GM21723 (cell line): ENCODE measurements at regions not wholly inside any gene's neighbourhood (a gene's known extent, or its start where the extent isn't known, plus 50 kb on each side); places are given as distances from the start of the nearest gene placed in this dataset.
A peak's percentile ranks its signal among the peaks of the same experiment; 100 is the strongest.

Source experiments
- ATAC-seq: cut with Tn5 transposase; IDR thresholded peaks from one replicate; pipeline ENCODE4 v1.9.1; 2021; ENCODE audit warnings: mild to moderate bottlenecking, moderate library complexity; ENCODE audit not compliant: unreplicated experiment

DNA sequence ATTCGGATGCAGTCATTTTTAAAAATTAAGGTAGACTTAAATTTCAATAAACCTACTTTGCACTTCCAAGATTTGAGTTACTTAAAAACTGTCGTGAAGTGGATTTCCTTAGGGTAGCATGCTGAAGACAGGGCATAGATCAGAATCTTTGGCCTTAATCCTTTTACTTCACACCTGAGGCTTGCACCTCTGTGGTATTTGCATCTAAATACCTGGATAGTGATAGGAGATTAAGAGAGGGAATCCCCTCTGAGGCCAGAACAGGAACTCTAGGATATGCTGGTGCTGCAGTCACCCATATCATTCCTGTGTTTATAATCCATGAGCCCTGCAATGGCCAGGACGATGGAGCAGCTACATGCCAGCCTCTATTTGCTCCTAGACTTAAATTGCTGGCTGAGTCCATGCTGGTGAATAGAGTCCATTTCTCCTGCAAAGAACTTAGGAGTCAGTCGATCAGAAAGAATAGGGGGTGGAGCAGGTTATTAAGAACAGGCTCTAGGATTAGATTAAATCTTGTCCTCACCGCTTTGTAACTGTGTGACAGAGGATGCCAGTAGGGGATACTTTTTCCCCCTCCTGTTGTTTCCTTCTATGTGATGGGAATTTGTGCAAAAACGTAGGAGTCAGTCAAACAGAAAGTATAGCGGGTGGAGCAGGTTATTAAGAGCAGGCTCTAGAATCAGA, 333.6 kb downstream of the DUSP10 start:
- no peak for ATAC-seq

DNA sequence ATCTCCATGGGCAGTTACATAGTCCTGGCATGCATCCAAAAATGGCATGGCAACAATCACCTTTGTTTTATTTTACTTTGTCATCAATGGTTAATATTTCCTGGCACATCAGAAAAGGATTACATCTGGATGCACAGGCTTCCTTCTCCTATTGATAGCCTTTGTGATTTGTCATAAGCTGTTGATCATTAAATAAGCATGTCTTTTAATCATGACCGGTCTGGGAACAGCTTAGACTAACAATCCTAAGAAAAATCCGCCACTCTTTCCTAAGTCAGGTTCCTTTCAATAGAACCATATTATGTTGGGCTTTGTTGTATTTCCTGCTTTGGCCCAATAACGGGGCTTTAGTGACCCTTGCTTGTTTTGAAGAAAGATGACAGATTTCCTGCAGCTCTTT, 330.6 kb downstream of the DUSP10 start:
- ATAC-seq: no peak

DNA sequence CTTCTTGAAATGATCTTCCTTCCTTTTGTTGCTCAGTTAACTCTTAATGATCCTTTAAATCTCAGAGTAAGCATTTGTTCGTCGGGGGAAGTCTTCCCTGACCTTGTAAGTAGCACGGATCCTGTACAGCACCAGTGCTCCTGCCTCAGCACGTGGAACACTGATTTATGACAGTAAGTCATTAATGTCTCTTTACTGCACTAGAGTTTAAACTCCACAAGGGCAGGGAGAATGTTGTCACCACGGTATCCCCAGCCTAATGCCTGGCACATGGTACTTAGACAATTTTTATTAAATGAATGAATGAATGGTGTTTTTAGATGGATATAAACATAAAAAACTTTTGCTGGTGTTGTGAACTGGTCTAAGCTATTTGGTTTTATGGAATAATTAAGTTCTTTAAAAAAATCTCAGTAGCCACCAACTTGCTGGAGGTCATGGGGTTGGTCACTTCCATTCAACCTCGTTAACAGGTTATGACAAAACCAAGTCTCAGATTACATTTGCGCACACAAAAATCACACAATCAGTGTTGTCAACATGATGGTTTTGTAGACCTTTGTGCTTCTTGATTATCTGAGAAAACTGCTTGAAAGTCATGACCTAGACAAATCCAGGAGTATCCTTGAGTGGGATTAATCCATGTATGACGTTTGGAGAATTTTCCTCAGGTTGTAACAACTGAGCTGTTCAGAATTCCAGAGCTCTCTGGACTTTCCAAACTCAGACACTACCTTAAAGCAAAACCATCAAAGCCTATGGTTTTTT, 326.9 kb downstream of the DUSP10 start:
- ATAC-seq: no peak

DNA sequence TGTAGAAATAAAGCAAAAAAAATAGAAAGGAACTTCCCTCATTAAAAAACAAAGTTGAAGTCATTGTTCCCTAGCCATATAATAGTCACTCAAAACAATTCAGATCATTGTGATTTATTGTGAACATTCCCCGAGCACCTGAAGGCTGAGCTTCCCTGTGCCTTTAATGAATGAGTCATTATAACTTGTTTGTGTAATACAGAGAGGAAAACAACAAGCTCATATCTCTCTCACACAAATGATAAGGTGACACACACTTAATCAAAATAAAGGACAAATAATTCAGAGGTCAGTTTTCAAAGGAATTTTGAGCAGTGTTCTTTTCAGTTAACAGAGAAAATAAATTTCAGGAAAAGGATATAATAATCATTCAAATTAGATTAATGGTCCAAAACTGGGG, 326.2 kb downstream of the DUSP10 start:
- ATAC-seq: no peak

DNA sequence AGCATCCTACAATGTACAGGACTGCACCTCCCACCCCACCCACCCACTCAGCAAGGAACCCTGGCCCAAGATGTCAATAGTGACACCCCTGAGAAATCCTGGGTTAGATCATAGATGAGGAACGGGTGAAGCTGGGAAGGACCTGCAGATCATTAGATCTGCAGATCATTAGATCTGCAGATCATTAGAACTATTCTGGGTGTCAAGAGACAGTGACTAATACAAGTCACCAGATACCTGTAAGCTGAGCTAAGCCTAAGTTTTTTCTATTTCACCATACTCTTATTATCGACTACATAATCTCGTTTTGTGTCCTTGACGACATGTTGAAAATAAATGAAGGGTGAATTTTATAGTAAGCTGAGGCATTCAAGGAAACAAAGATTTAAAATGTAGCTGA, 325.7 kb downstream of the DUSP10 start:
- ATAC-seq: no peak

DNA sequence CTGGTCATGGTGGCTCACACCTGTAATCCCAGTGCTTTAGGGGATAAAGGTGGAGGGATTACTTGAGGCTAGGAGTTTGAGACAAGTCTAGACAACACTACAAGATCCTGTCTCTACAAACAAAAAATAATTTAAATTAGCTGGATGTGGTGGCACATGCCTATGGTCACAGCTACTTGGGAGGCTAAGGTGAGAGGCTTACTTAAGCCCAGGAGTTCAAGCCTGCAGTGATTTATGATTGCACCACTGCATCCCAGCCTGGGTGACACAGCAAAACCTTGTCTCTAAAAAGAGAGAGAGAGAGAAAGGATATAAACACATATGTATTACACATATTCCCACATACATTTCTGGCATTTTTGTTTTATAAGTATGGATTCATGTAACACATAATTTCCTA, 325.2 kb downstream of the DUSP10 start:
- no peak for ATAC-seq

DNA sequence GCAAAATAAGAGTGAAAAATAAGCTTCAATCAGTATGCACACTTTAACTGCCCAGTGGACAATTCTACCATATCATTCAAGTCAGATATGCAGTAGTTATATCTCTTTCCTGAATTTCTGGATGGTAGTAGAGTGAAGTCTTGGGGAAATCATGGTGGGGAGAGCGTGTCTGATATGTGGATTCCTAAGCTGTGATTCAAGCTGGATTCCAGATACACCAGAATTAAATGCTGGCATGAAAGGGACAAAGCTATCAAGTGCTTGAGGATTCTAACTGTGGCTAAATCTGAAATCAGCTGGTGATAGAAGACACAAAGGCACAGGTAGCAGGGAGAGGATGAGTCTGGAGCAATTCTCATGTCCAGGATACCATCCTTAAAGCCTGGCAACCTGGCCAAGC, 323.5 kb downstream of the DUSP10 start:
- ATAC-seq: no peak

DNA sequence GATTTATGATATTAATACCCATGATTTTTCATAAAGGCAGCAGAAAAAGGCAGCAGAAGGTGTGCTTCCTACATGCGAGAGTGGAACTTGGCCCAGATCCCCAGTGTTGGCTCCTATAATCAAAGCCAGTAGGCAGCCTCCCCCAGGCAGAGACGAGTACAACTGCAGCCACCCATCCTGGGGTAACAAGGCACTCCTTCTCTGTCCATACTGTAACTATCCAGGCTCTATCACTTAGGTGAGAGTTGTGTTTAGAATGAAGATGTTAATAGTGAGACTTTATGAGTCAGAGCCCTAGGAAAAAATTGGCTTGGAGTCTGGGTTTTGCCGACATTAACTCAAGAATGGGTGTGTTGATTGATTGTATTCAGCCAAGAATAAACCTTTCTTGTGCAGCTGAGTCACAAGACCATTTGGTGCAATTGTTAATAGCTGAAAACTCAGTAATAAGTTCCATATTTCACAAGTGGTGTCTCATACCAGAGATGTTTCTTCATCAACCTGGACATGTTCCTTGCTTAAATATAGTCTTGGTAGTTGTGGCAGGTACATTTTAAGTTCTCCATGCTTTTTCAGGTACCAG, 322.3 kb downstream of the DUSP10 start:
- no peak for ATAC-seq

DNA sequence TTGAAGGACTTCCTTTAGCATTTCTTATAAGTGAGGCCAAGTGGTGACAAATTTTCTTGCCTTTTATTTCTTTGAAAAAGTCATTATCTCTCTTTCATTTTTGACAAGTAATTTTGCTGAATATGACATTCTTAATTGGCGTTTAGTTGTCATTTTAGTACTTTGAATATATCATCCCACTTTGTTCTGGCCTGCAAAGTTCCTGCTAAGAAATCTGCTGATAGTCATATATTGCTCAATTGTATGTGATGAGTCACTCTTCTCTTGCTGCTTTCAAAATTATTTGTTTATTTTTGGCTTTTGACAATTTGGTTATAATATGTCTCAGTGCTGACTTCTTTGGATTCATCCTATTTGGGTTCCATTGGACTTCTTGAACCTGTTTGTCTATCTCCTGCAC, 312.6 kb downstream of the DUSP10 start:
- no peak for ATAC-seq

DNA sequence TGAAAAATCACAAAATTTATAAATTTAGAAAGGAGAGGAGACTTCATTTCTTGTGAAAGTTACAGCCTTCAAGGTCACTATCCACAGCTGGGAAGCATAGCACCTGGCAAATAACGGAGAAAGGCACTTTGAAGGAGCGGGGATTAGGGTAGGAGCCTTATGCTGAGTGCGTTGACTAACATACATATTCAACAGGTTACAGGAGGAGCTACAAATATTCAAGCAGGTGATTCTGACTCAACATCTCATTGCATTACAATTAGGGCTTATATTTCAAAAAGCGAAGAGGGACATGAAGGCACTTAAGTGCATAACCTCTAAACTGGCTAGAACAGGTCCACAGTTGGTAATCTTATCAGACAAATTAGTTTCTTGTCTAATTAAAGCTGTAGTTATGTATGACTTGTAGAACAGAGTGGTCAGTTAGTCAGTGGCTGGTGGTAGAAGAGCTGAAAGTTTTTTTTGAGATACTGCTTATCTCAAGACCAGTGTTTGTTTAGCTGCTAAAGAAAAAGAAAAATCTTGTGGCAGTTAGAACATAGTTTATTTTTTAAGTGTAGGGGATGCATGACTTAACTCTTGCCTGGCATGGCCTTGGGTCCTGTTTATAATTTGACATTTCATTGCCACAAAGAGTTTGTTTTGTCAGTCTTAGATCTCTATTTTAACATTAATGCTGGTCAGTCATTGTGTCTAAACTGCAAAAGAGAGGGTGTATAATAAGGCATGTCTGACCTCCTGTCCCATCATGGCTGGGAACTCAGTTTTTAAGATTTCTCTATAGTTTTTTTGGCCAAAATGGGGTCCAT, 311.5 kb downstream of the DUSP10 start:
- ATAC-seq: no peak

DNA sequence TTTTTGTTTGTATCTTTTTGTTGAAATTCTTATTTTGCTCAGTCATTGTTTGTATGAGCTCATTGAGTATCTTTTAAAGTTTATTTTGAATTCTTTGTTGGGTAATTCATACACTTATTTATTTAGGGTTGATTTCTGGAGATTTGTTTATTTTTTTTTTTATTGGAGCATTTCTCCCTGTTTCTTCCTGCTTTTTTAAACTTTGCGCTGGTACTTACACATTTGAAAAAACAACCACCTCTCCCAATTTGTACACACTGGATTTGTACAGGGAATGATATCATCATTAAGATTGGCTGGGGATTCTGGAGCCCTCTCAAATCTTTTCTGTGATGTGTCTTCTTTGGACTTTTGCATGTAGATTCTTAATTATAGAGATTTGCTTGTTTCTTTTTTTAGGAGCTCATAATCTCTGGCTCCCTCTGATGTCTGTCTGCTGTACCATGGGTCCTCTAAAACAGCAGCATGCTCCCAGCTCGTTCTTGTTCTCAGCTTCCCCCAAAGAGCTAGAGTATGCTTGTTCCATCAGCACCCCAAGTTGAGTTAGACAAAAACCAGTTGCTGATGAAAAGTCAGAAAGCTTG, 310.7 kb downstream of the DUSP10 start:
- no peak for ATAC-seq

DNA sequence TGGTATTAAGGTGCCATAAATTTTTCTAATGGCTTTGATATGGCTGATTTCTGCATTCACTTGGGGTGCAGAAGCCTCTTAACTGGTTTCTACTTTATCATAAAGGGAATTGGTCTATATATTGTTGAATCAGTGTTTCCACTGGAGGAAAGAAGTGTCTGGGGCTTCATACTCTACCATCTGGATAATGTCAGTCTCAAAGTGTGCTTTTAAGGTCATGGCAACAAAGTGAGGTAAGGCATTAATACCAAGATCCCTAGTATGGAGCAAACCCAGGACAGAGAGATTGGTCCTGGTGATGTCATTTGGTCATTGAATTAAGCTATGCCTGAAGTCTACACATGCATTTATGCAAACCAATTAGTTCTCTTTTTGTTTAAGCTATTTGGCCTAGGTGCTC, 309.9 kb downstream of the DUSP10 start:
- no peak for ATAC-seq

DNA sequence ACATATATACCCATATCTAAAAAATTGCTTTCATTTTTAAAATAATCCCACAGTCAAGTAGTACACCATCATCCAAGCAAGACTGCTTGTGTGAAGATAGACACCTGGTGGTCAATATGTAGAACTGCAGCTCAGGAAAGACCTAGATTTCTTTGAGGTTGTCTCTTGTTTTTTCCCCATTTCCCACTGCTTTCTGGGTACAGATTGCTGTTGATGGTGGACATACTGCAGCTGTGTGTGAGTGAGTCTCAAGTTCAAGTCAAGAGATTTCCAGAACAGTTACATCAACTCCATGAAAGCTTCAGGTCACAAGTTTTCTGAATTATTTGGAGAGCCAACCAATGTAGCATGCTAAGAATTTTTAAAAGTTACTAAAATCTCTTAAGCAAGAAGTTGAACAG, 306.4 kb downstream of the DUSP10 start:
- ATAC-seq: peak; percentile 58

DNA sequence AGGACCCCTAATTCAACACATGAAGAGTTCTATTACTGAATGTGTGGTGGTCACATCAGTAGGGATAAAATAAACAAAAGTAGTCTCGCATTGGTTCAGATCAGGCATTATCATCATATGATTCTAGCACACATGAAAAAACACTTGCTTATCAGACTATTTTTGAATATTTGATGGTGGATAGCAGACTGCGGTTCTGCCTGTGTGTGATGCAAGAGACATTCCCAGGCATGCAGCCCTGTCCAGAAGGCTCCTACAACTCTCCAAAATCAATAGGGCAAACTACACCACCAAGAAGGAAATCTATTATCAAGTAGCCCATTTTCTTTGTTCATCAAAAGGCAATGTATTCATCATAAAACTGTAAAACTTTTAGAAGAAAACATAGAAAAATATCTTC, 304.7 kb downstream of the DUSP10 start:
- no peak for ATAC-seq

DNA sequence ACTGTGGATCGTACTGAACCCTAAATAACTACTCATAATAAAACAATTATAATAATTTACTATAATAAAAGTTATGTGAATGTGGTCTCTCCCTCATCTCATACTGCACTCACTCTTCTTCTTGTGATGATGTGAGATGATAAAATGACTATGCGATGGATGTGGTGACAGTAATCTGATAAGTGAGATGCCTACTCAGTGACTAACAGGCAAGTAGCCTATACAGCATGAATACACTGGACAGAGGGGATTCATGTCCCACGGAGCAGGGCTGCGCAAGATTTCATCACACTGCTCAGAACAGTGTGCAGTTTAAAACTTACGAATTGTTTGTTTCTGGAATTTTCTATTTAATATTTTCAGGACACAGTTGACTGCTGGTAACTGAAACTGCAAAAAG, 304.0 kb downstream of the DUSP10 start:
- ATAC-seq: no peak

DNA sequence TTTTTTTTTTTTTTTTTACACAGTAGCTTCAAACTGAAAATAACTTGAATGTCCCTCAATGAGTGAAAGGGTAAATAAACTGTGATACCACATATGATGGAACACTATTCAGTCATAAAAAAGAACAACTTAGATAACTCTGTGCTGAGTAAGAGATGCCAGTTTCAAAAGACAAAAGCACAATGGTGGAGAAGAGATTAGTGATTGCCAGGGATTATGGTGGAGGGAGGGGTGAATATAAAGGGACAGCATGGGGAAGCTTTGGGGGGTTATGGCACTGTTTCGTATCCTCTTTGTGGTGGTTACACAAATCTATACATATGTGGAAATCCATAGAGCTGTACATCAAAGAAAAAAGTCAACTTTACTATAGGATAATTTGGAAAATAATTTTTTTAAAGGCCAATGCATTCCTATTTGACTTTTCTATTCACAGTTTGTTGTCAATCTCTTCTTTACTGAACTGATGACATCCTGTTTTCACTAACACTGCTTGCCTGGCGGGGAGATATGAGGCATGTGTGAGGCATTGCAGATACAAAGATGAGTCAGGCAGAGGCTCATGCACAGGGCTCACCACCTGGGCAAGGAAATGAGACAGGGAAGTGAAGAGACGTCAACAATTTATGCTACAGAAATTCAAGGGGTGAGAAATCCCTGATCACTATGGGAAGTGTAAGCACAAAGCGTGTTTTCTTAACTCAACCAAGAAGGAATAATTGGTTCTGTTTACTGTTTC, 302.7 kb downstream of the DUSP10 start:
- ATAC-seq: peak; percentile 93

DNA sequence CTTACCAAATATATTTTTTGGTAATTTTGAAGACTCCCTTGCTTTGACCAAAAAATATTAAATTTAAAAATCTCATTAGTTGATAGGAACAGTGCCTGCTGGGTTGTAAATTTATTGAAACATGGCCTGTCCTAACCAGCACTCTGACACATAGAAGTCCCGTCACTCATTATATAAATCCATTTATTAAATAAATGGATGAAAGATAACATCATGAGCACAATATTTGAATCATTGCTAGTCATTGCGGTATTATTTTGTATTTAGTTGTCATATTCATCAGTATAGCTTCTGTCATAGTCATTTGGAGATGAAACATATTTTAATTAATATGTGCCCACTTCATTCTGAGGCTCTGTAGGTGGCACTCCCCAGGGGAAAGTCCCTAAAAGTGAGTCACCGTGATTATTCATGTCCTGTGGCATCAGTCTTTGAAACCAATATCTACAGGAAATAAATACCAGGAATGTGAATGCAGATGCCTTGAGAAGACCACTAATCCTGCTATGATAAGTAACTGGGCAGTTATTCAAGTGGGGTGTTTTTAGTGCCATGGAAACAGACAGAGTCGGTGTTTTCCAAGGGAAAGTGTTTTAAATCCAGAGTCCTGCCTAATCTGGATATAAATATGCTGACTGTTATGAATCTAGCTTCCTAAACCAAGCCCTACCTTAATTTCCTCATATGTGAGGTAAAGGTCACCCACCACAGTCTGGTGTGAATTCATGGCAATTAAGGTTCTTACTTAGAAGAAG, 302.0 kb downstream of the DUSP10 start:
- no peak for ATAC-seq

DNA sequence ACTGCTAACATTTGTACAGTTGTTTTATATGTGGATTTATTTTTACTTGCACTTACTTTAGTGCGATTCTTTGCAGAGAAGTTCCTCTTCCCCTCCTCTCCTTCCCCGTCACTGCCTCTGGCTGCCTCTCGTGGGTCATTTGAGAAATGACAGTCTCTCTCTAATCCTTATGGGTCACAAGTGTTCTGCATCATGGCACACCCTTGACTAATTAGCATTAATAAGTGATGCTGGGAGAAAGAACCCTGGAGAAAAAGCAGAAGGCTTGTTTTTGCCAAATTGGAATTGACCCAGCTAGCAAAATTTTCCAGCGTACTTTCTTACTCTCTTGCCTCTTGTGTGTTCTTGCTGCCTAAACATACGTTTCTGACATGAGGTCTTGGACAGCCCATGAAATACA, 301.2 kb downstream of the DUSP10 start:
- ATAC-seq: no peak

DNA sequence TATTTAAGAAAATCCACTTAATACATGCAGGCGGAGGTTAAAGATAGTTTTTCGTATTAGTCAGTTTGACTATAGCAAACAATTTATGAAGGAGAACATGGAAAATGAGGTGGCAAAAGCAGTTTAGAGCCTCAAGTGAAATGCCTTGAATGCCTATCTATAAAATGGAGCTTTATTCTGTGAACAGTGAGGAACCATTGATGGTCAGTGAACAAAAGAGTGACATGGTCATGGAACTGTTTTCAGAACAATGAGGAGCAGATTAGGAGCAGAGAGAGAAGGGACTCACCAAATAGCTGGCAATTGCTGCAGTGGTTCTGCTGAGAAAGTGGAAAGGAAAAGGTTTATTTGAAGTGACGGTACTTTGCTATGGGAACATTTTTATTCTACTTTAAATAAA, 299.8 kb downstream of the DUSP10 start:
- no peak for ATAC-seq

DNA sequence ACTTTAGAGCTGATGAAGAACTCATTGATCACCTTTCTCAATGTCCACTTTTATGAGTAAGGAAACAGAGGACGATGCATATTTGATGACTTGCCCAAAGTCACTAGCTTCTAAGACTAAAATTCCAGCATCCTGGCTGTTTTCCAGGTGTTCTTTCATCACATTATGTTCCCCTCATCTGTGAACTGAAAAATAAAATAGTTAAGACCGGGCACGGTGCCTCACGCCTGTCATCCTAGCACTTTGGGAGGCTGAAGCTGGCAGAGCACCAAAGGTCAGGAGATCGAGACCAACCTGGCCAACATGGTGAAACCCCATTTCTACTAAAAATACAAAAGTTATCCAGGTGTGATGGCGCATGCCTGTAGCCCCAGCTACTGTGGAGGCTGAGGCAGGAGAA, 297.5 kb downstream of the DUSP10 start:
- ATAC-seq: no peak
